H1 (cell line): ENCODE measurements at regions not wholly inside any gene's neighbourhood (a gene's known extent, or its start where the extent isn't known, plus 50 kb on each side); places are given as distances from the start of the nearest gene placed in this dataset.

ENCODE experiments used
- CHD1 ChIP-seq: IDR thresholded peaks from 2 replicates; pipeline ENCODE4 v1.6.1; 2012; ENCODE audit warnings: low read depth, low read length, improper control_type of control experiment
- JUN ChIP-seq: IDR thresholded peaks from 2 replicates; pipeline ENCODE4 v1.6.1; 2011; ENCODE audit warnings: low read depth, mild to moderate bottlenecking, improper control_type of control experiment, low read length
- JUND ChIP-seq: IDR thresholded peaks from 2 replicates; pipeline ENCODE4 v1.6.1; 2011; ENCODE audit warnings: mild to moderate bottlenecking, improper control_type of control experiment, low read length
- KDM5A ChIP-seq: fragments of 200-600 bp; IDR thresholded peaks from 2 replicates; pipeline ENCODE4 v1.7.1; 2012; ENCODE audit warnings: mild to moderate bottlenecking, low read length, inconsistent platforms, mixed read lengths
- PHF8 ChIP-seq: fragments of 200-600 bp; sonication (generic); conservative IDR thresholded peaks from 2 replicates; pipeline ENCODE4 v1.7.1; 2012; ENCODE audit warnings: low read depth, mild to moderate bottlenecking, inconsistent platforms, low read length, moderate library complexity
- POLR2A ChIP-seq, 2 experiments: IDR thresholded peaks; 1 replicate in 1 of 2; 2 replicates in 1 of 2; pipeline ENCODE4 v1.6.1; 2011; ENCODE audit warnings: low read depth in 2 of 2, low read length in 2 of 2, mild to moderate bottlenecking in 2 of 2; ENCODE audit errors: control extremely low read depth in 1 of 2
- POLR2AphosphoS5 ChIP-seq: IDR thresholded peaks from 2 replicates; pipeline ENCODE4 v1.6.1; 2011; ENCODE audit warnings: low read depth, low read length
- SIN3A ChIP-seq, 2 experiments: IDR thresholded peaks in 1 of 2; conservative IDR thresholded peaks in 1 of 2; 2 replicates each; pipeline ENCODE4 v1.6.1; 2011 to 2012; ENCODE audit warnings: low read length in 2 of 2, improper control_type of control experiment in 1 of 2, low read depth in 1 of 2, mild to moderate bottlenecking in 1 of 2
- SP2 ChIP-seq: IDR thresholded peaks from 2 replicates; pipeline ENCODE4 v1.6.1; 2012; ENCODE audit warnings: mild to moderate bottlenecking, low read length, inconsistent platforms
- TF ChIP-seq, protein P1 (sequence below): IDR thresholded peaks from 2 replicates; pipeline ENCODE4 v1.6.1; 2012; ENCODE audit warnings: low read length, inconsistent platforms
- TF ChIP-seq, protein P2 (sequence below), 3 experiments: IDR thresholded peaks; 1 replicate in 2 of 3; 2 replicates in 1 of 3; pipeline versions ENCODE4 v1.5.1 to v1.6.1; 2011; ENCODE audit warnings: low read length in 3 of 3, mild to moderate bottlenecking in 3 of 3, inconsistent platforms in 2 of 3, low read depth in 1 of 3, moderate library complexity in 1 of 3; ENCODE audit not compliant: insufficient read depth in 1 of 3; ENCODE audit errors: control extremely low read depth in 1 of 3

DNA sequence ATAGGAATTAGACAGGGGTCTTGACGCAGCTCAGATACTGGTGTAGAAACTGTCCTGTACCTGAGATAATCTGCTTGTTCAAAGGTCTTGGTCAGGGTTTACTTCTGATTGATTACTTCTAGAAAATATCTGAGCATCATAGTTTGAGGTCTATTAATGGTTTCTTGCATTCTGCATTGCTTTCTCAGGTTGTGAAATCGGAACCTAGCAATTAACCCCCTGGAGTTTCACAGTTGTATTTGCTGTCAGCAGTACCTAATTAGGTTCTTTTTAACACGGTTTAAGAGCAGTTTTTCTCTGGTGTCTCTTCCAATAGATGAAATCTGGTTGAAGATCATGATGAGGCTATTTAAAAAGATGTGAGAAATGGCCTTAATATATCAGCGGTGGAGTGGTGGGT lies 428.6 kb upstream of the SYT4 start:
- TF ChIP-seq JUND (no peak), POLR2A (IDR thresholded peaks at IDR 0.05; ENCODE audit: control extremely low read depth in 1 of 2, low read depth in 2 of 2, low read length in 2 of 2) (no peak), CHD1 (no peak), PHF8 (no peak), SP2 (no peak), KDM5A (no peak), JUN (no peak), POLR2AphosphoS5 (no peak), SIN3A (conservative IDR thresholded peaks at IDR 0.05 in 1 of 2, IDR thresholded peaks at IDR 0.05 in 1 of 2; ENCODE audit: low read depth in 1 of 2, low read length in 2 of 2) (no peak)
- TF ChIP-seq, protein P1, sequence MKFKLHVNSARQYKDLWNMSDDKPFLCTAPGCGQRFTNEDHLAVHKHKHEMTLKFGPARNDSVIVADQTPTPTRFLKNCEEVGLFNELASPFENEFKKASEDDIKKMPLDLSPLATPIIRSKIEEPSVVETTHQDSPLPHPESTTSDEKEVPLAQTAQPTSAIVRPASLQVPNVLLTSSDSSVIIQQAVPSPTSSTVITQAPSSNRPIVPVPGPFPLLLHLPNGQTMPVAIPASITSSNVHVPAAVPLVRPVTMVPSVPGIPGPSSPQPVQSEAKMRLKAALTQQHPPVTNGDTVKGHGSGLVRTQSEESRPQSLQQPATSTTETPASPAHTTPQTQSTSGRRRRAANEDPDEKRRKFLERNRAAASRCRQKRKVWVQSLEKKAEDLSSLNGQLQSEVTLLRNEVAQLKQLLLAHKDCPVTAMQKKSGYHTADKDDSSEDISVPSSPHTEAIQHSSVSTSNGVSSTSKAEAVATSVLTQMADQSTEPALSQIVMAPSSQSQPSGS = no peak
- TF ChIP-seq, protein P2, sequence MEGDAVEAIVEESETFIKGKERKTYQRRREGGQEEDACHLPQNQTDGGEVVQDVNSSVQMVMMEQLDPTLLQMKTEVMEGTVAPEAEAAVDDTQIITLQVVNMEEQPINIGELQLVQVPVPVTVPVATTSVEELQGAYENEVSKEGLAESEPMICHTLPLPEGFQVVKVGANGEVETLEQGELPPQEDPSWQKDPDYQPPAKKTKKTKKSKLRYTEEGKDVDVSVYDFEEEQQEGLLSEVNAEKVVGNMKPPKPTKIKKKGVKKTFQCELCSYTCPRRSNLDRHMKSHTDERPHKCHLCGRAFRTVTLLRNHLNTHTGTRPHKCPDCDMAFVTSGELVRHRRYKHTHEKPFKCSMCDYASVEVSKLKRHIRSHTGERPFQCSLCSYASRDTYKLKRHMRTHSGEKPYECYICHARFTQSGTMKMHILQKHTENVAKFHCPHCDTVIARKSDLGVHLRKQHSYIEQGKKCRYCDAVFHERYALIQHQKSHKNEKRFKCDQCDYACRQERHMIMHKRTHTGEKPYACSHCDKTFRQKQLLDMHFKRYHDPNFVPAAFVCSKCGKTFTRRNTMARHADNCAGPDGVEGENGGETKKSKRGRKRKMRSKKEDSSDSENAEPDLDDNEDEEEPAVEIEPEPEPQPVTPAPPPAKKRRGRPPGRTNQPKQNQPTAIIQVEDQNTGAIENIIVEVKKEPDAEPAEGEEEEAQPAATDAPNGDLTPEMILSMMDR (IDR thresholded peaks at IDR 0.05; ENCODE audit: control extremely low read depth in 1 of 3, insufficient read depth in 1 of 3, low read depth in 1 of 3, low read length in 3 of 3) = no peak
